ENCODE measurements at regions not wholly inside any gene's neighbourhood (a gene's known extent, or its start where the extent isn't known, plus 50 kb on each side); places are given as distances from the start of the nearest gene placed in this dataset.
"Not testable (repeated sequence)": the region's sequence is repeated elsewhere in the genome, so short reads cannot be mapped to it uniquely, and the experiment has no call there.

DNA sequence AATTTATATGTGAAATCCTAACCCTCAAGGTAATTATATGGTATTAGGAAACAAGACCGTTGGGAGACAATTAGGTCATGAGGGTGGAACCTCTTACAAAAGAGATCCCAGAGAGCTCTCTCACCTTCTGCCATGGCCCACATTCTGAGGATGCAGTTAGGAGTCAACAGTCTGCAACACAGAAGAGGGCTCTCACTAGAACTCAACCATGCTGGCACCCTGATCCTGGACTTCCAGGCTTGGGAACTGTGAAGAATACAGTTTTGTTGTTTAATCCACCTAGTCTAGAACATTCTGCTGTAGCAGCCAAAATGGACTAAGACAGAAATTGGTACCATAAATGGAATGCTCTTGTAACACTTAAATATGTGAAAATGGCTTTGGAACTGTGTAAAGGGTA lies 278.8 kb upstream of the GALNTL6 start:
- DNase-seq (ENCODE audit: low read depth in 2 of 3, low spot score in 1 of 3): no peak

DNA sequence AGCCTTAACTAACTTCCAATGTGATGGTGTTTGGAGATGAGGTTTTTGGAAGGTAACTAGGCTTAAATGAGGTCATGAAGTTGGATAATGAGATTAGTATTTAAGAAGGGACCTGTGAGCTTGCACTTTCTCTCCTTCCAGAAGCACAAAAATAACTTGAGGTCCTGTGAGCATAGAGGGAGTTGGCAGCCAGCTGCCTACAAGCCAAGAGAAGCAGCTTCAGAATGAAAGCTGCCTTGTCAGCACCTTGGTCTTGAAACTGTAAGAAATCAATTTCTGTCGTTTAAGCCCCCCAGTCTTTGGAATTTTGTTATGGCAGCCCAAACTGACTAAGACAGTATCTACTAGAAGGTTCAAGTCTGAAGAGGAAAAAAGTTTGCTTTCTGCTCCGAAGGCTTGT lies 280.2 kb upstream of the GALNTL6 start:
- DNase-seq (ENCODE audit: low read depth in 2 of 3, low spot score in 1 of 3): no peak

DNA sequence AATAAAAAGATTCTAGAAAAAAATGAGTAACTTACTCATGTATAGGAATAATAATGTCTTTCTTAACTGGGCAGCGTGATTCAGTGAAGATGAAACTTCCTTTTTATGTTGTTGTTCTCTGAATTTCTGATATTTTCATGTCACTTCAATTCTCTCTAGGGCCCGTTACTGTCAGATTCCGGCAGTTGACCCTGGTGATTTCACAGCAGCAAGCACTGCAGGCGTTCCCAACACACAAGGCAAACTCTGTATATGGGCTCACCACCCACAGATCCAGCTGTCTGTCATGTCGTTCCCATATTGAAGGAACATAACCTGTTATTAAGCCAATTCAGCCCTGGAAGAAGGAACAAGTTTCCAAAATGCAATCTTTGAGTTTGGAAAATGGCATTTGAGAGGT lies 288.3 kb upstream of the GALNTL6 start:
- no peak for DNase-seq (ENCODE audit: low read depth in 2 of 3, low spot score in 1 of 3)

DNA sequence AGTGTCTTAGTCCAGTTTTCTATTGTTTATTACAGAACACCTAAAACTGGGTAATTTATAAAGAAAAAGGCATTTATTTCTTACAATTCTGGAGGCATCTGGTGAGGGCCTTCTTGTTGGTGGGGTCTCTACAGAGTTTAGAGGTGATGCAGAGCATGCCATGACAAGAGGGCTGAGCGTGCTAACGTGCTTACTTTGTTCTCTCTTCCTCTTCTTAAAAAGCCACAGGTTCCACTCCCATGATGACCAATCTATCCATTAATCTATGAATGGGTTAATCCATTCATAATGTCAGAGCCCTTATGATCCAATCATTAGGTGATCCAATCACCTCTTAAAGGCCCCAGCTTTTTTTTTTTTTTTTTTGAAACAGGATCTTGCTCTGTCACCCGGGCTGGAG lies 291.5 kb upstream of the GALNTL6 start:
- DNase-seq (ENCODE audit: low read depth in 2 of 3, low spot score in 1 of 3): no peak

DNA sequence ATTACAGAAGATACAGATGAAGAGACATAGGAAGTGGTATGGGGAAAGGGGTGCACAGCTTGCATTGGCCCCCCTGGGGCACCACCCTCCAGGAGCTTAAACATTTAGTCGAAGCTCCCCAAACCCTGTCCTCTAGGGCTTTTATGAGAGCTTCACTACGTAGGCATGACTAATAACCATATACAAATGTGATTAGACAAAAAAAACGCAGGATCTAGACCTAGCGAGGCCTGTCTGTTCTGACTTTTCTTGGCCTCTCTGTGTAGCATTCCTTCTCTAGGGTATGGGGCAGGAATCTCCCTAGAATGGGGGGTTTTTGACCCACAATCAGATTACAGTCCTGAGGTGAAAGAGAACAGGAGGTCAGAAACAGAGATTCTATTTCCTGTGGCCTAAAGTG lies 293.7 kb upstream of the GALNTL6 start:
- no peak for DNase-seq (ENCODE audit: low read depth in 2 of 3, low spot score in 1 of 3)

DNA sequence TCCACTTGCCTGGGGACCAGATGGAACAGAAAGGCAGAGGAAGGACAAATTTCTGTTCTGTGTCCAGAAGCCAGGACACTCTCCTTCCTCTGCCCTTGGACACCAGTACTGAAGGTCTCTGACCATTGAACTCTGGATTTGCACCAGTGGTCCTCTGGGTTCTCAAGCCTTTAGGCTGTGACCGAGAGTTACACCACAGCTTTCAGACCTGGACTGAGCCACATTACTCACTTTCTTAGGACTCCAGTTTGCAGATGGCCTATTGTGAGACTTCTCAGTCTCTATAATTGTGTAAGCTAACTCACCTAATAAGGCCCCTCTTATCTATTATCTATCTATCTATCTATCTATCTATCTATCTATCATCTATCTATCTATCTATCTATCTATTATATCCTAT lies 295.3 kb upstream of the GALNTL6 start:
- no peak for DNase-seq (ENCODE audit: low read depth in 2 of 3, low spot score in 1 of 3)

DNA sequence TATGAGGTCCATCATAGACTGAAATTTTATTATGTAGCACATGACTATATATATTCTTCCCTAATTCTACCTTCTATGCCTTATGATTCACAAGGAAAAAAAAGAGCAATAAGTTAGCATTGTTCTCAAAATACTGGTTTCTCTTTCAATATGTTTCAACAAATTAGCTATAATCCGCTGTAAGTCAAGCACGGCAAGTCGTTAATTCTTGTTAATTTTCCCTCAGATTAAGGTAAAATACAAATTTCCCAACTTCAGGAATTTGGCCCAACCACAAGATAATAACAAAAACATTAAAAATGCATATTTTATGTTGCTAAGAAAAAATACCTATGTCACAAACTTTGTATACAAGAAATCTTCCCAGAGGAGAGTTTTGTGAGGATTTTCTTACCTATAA lies 296.5 kb upstream of the GALNTL6 start:
- no peak for DNase-seq (ENCODE audit: low read depth in 2 of 3, low spot score in 1 of 3)

DNA sequence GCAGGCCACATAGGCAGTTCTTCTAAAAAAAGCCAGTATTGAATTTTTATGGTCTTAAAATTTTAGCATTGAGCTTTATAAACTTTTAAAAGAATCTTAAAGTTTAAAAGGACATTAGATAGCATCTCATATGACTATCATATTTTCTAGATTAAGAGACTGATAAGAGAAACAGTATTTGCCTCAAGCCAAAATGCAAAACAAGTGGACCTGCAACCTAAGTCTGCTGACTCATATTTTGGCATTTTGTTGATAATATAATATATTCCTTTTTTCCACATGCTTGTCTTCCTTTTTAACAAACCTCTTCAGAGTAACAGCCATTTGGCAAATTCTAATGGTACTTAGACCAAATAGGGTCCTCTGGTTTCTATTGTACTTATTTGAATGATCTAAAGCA lies 328.5 kb upstream of the GALNTL6 start:
- no peak for DNase-seq (ENCODE audit: low read depth in 2 of 3, low spot score in 1 of 3)

DNA sequence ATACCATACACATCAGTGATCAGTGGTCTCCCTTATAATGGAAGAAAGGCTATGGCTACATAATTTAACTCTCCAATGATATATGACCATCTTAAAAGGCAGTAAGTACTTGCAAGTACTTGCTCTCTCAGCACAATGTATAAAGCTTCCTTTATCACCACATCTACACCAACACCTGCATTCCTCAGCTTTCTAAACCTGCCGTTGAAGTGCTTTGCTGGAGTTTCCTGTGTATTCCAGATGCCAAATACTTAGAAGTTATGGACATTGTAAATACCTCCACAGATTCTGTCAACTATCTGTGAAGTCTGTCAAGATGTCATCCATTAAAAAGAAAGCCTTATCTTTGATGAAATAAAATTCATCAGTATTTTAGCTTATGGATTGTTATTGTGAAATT lies 335.0 kb upstream of the GALNTL6 start:
- no peak for DNase-seq (ENCODE audit: low read depth in 2 of 3, low spot score in 1 of 3)

DNA sequence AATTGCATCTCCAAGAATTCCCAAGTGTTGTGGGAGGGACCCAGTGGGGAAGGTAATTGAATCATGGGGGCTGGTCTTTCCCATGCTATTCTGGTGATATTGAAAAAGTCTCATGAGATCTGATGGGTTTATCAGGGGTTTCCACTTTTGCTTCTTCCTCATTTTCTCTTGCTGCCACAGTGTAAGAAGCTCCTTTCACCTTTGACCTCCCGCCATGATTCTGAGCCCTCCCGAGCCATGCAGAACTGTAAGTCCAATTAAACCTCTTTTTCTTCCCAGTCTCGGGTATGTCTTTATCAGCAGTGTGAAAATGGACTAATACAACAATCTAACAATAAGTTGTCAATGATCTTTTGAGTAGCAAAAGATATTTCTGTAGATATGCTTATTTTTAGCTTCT lies 338.1 kb upstream of the GALNTL6 start:
- not testable (repeated sequence) for DNase-seq (ENCODE audit: low read depth in 2 of 3, low spot score in 1 of 3)

DNA sequence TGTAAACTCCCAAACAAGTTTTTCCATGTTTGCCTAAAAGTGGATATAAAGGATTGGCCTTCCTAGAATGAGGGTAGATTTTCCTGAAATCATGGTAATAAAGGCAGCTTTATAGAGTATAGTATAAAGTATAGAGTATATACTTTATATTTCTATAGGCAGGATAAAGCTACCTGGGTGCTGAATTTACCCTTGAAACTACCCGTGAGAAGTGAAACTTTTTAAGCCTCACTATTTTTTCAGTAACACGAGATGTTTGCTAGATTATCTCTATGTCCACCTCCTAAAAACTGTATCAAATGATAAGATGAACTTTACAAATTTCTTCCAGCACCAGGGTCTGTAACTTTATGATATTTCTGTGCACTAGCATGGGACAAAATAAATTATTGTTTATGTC lies 340.0 kb upstream of the GALNTL6 start:
- no peak for DNase-seq (ENCODE audit: low read depth in 2 of 3, low spot score in 1 of 3)

DNA sequence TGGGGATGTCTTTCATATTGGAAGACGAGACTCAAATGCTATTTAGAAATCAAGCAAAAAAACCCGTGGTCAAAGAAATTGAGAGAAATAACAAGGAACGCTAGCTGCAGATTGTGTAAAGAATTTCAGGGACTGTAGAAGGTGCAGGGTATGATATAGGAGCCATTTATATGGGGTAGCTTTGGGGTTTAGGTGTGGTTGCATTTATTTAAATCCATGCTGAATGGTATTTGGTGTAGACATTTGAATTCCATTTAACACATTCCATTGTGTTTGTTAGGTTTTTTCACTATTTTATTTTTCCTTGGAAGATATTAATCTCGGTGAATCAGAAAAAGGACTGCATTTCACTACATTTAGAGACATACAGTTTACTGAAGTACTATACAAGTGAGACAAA lies 341.0 kb upstream of the GALNTL6 start:
- DNase-seq (ENCODE audit: low read depth in 2 of 3, low spot score in 1 of 3): no peak

DNA sequence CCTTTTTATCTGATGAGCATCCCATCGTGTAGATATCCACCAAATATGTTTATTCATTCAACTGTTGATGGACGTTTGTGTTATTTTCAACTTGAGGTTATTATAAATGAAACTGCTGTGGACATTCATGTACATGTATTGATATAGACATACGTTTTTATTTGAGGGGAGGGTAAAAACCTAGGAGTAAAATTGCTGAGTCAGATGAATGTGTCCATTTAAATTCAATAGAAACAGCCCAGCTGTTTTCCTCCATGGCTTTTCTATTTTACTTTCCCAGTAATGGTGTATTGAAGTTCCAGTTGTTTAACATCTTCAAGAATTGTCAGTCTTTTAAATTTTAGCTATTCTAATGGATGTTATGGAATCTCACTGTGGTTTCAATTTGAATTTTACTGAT lies 348.7 kb upstream of the GALNTL6 start:
- DNase-seq (ENCODE audit: low read depth in 2 of 3, low spot score in 1 of 3): no peak

DNA sequence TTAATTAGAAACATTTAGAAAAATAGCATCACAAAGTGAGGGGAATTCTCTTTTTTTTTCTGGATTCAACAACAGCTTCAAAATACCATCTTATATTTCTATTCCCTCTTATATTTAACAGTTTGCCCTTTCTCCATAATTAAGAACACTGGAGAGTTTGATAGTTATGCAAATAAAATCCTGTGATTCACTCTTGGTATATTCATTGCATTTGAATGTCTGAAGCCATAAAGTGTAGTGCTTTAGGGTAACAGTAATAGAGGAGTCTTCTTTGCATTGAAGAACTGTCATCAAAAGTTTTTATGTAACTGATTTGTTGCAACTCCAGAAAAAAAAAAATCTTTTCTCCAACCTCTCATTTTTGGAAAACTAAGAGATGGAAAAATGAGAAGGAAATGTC lies 352.0 kb upstream of the GALNTL6 start:
- no peak for DNase-seq (ENCODE audit: low read depth in 2 of 3, low spot score in 1 of 3)

DNA sequence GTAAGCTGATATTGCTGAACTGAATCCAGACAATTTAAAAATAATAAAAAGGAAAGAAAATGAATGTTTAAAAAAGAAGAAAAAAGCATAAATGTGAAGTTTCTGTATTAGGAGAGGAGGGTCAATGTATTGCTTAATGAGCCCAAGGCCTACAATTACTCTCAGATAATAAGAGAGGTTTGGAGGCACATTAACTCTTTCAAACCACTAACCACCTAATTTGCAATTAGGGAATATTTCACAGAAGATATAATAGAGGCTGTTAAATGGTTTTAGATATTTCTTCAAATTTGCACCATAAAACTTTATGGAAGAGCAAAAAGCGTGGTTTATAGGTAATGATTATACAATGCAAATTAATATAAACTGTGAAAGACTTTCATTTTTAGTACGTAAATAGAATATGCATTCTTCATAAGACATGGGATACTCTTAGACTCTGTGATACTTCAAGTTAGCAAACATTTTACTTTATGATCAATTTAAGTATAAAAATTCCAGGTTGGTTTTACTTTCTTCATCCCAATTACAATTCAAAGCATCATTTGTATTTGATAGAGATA lies 364.2 kb upstream of the GALNTL6 start:
- no peak for DNase-seq (ENCODE audit: low read depth in 2 of 3, low spot score in 1 of 3)

DNA sequence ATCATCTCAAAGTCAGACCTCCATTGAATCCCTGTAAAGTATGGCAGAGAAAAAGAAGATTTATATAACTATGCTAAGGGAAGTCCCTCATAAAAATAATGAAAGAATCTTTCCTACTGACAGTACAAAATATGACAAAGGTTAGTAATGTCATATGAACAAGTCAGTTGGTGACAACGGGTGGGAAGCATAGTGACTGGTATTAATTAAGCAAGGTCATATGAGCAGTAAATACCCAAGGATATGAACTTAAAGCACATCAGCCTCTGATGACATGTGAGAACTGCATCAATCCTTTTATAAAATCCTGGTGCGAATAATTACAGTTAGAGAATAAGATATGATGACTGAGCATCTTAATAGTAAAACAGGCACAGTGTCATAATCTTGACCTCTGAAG lies 364.8 kb upstream of the GALNTL6 start:
- DNase-seq (ENCODE audit: low read depth in 2 of 3, low spot score in 1 of 3): no peak

DNA sequence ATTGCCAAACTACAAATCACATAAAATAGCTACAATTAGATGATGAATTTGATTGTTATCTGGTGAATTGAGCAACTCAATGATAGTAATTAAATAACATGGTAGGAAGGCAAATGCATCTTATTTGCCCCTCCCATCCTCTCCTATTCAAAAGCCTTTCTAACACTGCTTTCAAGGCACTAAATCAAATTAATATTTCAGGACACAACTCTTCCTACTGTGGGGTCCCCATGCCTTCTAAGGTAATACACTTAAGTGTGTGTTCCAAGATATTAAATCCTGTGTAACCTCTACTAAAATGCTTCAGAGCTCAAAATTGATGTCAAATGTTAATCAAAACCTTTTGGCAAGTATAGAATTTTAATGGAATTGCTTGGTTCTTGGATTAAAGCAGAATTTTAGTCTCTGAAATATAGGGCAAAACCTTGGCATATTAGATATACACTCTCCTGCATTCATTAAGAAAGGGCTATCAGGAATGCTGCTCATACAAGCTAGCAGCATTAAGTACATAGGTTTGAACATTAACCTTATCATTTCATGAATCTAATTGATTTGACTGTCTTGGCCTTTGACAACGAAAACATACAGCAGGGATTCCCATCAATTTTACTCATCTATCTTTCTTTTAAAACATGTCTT lies 371.8 kb upstream of the GALNTL6 start:
- no peak for DNase-seq (ENCODE audit: low read depth in 2 of 3, low spot score in 1 of 3)

DNA sequence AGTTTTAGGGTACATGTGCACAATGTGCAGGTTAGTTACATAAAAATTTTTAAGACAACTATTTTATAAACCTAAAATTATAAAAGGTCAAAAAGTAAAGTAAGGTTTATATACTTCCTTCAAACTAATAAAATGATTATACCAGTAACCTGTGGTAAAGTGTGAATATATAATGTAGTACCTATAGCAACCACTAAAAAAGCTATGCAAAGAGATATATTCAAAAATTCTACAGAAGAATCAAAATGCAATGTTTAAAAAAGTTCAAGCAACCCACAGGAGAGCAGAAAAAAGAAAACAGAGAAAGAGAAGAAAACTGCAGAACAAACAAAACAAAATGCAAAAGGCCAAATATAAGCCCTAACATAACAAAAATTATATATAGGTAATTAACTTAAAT lies 379.5 kb upstream of the GALNTL6 start:
- no peak for DNase-seq (ENCODE audit: low read depth in 2 of 3, low spot score in 1 of 3)

DNA sequence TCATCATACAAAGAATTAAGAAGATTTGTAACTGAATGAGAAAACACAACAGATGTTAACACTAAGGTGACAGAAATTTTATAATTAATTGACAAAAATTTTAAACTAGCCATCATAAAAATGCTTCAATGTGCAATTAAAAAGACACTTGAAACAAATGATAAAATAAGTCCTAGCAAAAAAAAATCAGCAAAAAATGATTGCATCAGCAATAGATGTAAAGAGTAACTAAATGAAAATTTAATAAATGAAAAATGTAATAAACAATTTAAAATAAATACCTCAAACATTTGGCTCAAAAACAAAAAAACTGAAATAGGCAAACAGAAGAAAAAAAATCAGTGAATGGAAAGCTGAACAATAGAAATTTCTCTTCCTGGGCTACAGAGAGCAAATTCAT lies 380.7 kb upstream of the GALNTL6 start:
- DNase-seq (ENCODE audit: low read depth in 2 of 3, low spot score in 1 of 3): no peak

DNA sequence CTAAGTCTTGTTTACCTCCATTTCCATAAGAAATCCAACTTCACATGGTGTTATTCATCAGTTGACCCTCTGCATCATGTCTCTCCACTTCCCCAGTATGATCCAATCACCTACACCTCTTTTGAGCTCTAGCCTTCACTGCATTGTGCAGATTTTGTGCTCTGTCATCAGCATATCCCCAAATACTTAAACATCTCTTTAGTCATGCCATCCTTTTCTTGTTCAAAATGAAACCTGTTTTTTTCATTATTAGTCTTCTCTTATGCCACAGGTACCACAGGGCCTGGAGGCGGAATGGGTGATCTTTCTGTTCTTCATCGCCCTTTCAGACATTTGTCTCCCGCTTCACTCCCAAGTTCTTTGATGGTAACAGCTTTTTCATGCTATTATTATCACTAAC lies 382.7 kb upstream of the GALNTL6 start:
- DNase-seq (ENCODE audit: low read depth in 2 of 3, low spot score in 1 of 3): no peak

DNA sequence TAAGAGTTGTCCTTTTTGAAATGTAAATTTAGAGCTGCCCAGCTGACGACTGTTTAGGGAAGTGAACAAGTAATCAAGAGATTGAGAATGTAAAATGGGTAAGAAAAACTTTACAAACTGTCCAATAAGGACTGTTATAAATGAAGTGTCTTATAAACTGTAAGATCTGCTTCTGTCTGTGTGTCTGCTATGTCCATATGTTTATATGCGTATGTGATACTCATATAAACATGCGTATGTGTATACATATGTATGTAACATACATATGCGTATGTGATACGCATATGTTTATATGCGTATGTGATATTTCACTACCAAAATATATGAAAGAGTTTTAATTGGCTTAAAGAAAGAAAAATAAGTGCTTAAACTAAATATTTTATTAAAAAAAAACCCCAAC lies 416.0 kb upstream of the GALNTL6 start:
- no peak for DNase-seq (ENCODE audit: low read depth in 2 of 3, low spot score in 1 of 3)

DNA sequence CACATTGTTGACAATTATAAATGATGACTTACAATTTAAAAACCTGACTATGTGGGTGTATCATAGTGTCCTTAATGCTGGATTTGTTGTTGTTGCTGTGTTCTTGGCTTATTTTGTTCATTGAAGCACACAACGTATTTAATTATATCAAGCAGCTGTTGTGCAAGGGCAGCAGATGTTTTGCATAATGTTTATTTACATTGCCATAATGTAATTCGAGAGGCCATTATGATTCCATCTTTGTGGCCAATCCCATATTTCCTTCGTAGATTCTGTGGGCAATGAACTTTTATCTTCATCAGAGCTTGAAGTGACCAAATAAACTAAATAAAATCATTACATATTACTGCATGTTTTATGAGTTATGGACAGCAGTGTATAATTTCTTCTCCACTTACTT lies 422.6 kb upstream of the GALNTL6 start:
- DNase-seq (ENCODE audit: low read depth in 2 of 3, low spot score in 1 of 3): no peak

DNA sequence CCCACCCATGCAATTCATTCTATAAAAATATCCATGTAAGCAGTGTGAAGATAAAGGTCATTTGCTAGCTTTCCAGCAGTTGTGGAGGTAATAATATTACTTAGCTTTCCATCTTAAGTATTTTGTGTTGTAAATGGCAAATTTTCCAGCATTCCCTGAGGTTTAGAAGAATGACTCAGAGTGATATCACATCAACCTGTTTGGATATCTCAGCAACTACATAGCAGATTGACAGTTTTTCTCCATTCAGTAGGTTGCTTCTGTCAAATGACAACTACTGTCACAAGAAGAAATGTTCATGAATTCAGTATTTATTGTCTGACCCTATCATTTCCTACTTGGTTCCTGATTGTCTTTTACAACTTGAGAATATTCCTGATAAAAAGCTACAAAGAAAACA lies 434.9 kb upstream of the GALNTL6 start:
- no peak for DNase-seq (ENCODE audit: low read depth in 2 of 3, low spot score in 1 of 3)

DNA sequence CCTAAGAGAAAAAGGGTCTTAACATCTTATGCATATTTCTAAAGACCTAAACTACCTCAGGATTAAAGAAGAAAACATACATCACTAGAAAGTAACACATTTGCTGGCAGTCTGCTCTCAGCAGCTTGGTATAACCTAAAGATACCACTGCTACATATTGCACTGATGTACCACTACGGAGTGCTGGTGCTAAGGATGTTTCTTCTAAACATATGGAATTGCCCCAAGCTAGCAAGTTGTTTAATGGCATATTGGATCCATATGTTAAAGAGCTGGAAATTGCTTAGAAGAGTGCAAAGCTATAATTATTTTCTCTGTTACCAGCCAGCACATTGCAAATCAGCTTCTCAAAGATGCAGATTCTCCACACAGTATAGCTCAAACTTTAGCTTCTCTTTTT lies 436.5 kb upstream of the GALNTL6 start:
- DNase-seq (ENCODE audit: low read depth in 2 of 3, low spot score in 1 of 3): no peak
